GM12878 (cell line): ENCODE measurements at regions not wholly inside any gene's neighbourhood (a gene's known extent, or its start where the extent isn't known, plus 50 kb on each side); places are given as distances from the start of the nearest gene placed in this dataset.

ENCODE experiments used
- CEBPB ChIP-seq, 2 experiments: fragments of 150-350 bp in 1 of 2; IDR thresholded peaks; 2 replicates each; pipeline ENCODE4 v1.6.1; 2012 to 2014; ENCODE audit warnings: low read depth in 2 of 2, low read length in 2 of 2, borderline replicate concordance in 1 of 2, inconsistent platforms in 1 of 2
- EGR1 ChIP-seq, 2 experiments: IDR thresholded peaks; 1 replicate in 1 of 2; 2 replicates in 1 of 2; pipeline ENCODE4 v1.6.1; 2011 to 2012; ENCODE audit warnings: low read depth in 2 of 2, low read length in 2 of 2, borderline replicate concordance in 1 of 2, mild to moderate bottlenecking in 1 of 2, moderate library complexity in 1 of 2
- EZH2 ChIP-seq: IDR thresholded peaks from 2 replicates; pipeline ENCODE4 v1.6.1; 2012; ENCODE audit warnings: low read depth, mild to moderate bottlenecking, control low read depth, inconsistent platforms, low read length, borderline replicate concordance; ENCODE audit not compliant: control insufficient read depth
- FOXM1 ChIP-seq: IDR thresholded peaks from 2 replicates; pipeline ENCODE4 v1.6.1; 2012; ENCODE audit warnings: low read depth, mild to moderate bottlenecking, inconsistent platforms, low read length, moderate library complexity
- HDGF ChIP-seq: fragments of 450-650 bp; IDR thresholded peaks from 2 replicates; pipeline ENCODE4 v1.6.1; 2016; ENCODE audit warnings: antibody characterized with exemption
- NFIC ChIP-seq: IDR thresholded peaks from 2 replicates; pipeline ENCODE4 v1.6.1; 2012; ENCODE audit warnings: low read depth, mild to moderate bottlenecking, inconsistent platforms, low read length, moderate library complexity
- POLR2A ChIP-seq: IDR thresholded peaks from 2 replicates; pipeline ENCODE4 v1.6.1; 2011; ENCODE audit warnings: low read depth, mild to moderate bottlenecking, low read length
- POLR2AphosphoS5 ChIP-seq: IDR thresholded peaks from 2 replicates; pipeline ENCODE4 v1.6.1; 2011; ENCODE audit warnings: mild to moderate bottlenecking, low read length, inconsistent platforms
- SUZ12 ChIP-seq: fragments of 200-600 bp; sonication (generic); IDR thresholded peaks from one replicate; pipeline ENCODE4 v1.6.1; 2018; ENCODE audit warnings: antibody characterized with exemption, mild to moderate bottlenecking; ENCODE audit not compliant: unreplicated experiment
- TCF3 ChIP-seq: IDR thresholded peaks from 2 replicates; pipeline ENCODE4 v1.6.1; 2012; ENCODE audit warnings: low read depth, mild to moderate bottlenecking, low read length, borderline replicate concordance; ENCODE audit not compliant: insufficient read depth
- TF ChIP-seq, protein P1 (sequence below), 3 experiments: IDR thresholded peaks in 2 of 3; conservative IDR thresholded peaks in 1 of 3; 2 replicates each; pipeline ENCODE4 v1.5.1; 2011; ENCODE audit warnings: low read depth in 3 of 3, low read length in 3 of 3, mild to moderate bottlenecking in 3 of 3, control low read depth in 2 of 3, moderate library complexity in 2 of 3, inconsistent platforms in 1 of 3, mixed read lengths in 1 of 3; ENCODE audit not compliant: control insufficient read depth in 2 of 3, insufficient read depth in 1 of 3; ENCODE audit errors: extremely low read depth in 1 of 3
- TF ChIP-seq, protein P2 (sequence below): fragments of 450-650 bp; IDR thresholded peaks from 2 replicates; pipeline ENCODE4 v1.6.1; 2017; ENCODE audit warnings: mild to moderate bottlenecking, moderate library complexity
- TF ChIP-seq, protein P3 (sequence below): IDR thresholded peaks from 2 replicates; pipeline ENCODE4 v1.6.1; 2012; ENCODE audit warnings: mild to moderate bottlenecking, low read depth, low read length

DNA sequence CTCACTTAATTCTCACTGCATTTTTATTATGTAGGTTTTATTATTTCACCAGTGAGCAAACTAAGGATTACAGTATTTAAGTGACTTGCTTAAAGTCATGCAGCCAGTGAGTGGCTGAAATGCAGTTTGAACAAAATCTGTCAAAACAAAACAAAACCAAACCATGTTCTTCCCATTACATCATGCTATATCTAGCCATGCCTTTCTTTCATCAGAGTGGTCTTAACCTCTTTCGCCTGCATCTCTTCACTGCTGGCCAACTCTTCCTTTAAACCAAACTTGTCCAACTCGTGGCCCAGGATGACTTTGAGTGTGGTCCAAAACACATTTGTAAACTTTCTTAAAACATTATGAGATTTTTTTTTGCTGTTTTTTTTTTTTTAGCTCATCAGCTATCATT, 223.2 kb downstream of the PCDH7 start:
- TF ChIP-seq SUZ12: no peak
- TF ChIP-seq, protein P1, sequence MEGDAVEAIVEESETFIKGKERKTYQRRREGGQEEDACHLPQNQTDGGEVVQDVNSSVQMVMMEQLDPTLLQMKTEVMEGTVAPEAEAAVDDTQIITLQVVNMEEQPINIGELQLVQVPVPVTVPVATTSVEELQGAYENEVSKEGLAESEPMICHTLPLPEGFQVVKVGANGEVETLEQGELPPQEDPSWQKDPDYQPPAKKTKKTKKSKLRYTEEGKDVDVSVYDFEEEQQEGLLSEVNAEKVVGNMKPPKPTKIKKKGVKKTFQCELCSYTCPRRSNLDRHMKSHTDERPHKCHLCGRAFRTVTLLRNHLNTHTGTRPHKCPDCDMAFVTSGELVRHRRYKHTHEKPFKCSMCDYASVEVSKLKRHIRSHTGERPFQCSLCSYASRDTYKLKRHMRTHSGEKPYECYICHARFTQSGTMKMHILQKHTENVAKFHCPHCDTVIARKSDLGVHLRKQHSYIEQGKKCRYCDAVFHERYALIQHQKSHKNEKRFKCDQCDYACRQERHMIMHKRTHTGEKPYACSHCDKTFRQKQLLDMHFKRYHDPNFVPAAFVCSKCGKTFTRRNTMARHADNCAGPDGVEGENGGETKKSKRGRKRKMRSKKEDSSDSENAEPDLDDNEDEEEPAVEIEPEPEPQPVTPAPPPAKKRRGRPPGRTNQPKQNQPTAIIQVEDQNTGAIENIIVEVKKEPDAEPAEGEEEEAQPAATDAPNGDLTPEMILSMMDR (IDR thresholded peaks at IDR 0.05 in 2 of 3, conservative IDR thresholded peaks at IDR 0.05 in 1 of 3; ENCODE audit: control insufficient read depth in 2 of 3, extremely low read depth in 1 of 3, insufficient read depth in 1 of 3, low read depth in 3 of 3, low read length in 3 of 3): no peak
- no peak for TF ChIP-seq POLR2AphosphoS5
- TF ChIP-seq NFIC: no peak
- TF ChIP-seq EGR1 (IDR thresholded peaks at IDR 0.05; ENCODE audit: borderline replicate concordance in 1 of 2, low read depth in 2 of 2, low read length in 2 of 2): no peak
- TF ChIP-seq POLR2A: no peak
- no peak for TF ChIP-seq EZH2
- TF ChIP-seq, protein P2, sequence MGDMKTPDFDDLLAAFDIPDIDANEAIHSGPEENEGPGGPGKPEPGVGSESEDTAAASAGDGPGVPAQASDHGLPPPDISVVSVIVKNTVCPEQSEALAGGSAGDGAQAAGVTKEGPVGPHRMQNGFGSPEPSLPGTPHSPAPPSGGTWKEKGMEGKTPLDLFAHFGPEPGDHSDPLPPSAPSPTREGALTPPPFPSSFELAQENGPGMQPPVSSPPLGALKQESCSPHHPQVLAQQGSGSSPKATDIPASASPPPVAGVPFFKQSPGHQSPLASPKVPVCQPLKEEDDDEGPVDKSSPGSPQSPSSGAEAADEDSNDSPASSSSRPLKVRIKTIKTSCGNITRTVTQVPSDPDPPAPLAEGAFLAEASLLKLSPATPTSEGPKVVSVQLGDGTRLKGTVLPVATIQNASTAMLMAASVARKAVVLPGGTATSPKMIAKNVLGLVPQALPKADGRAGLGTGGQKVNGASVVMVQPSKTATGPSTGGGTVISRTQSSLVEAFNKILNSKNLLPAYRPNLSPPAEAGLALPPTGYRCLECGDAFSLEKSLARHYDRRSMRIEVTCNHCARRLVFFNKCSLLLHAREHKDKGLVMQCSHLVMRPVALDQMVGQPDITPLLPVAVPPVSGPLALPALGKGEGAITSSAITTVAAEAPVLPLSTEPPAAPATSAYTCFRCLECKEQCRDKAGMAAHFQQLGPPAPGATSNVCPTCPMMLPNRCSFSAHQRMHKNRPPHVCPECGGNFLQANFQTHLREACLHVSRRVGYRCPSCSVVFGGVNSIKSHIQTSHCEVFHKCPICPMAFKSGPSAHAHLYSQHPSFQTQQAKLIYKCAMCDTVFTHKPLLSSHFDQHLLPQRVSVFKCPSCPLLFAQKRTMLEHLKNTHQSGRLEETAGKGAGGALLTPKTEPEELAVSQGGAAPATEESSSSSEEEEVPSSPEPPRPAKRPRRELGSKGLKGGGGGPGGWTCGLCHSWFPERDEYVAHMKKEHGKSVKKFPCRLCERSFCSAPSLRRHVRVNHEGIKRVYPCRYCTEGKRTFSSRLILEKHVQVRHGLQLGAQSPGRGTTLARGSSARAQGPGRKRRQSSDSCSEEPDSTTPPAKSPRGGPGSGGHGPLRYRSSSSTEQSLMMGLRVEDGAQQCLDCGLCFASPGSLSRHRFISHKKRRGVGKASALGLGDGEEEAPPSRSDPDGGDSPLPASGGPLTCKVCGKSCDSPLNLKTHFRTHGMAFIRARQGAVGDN: no peak
- TF ChIP-seq, protein P3, sequence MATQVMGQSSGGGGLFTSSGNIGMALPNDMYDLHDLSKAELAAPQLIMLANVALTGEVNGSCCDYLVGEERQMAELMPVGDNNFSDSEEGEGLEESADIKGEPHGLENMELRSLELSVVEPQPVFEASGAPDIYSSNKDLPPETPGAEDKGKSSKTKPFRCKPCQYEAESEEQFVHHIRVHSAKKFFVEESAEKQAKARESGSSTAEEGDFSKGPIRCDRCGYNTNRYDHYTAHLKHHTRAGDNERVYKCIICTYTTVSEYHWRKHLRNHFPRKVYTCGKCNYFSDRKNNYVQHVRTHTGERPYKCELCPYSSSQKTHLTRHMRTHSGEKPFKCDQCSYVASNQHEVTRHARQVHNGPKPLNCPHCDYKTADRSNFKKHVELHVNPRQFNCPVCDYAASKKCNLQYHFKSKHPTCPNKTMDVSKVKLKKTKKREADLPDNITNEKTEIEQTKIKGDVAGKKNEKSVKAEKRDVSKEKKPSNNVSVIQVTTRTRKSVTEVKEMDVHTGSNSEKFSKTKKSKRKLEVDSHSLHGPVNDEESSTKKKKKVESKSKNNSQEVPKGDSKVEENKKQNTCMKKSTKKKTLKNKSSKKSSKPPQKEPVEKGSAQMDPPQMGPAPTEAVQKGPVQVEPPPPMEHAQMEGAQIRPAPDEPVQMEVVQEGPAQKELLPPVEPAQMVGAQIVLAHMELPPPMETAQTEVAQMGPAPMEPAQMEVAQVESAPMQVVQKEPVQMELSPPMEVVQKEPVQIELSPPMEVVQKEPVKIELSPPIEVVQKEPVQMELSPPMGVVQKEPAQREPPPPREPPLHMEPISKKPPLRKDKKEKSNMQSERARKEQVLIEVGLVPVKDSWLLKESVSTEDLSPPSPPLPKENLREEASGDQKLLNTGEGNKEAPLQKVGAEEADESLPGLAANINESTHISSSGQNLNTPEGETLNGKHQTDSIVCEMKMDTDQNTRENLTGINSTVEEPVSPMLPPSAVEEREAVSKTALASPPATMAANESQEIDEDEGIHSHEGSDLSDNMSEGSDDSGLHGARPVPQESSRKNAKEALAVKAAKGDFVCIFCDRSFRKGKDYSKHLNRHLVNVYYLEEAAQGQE: no peak
- TF ChIP-seq HDGF: no peak
- no peak for TF ChIP-seq CEBPB (IDR thresholded peaks at IDR 0.05; ENCODE audit: borderline replicate concordance in 1 of 2, low read depth in 2 of 2, low read length in 2 of 2)
- TF ChIP-seq TCF3: no peak
- TF ChIP-seq FOXM1: no peak
